IPS-18c (cell line): ENCODE measurements at regions not wholly inside any gene's neighbourhood (a gene's known extent, or its start where the extent isn't known, plus 50 kb on each side); places are given as distances from the start of the nearest gene placed in this dataset.
"Not testable (repeated sequence)": the region's sequence is repeated elsewhere in the genome, so short reads cannot be mapped to it uniquely, and the experiment has no call there.

Source experiments
- H3K4me3 ChIP-seq: 2 replicates; pipeline ENCODE4 v1.7.0; 2013; ENCODE audit warnings: low read depth, mild to moderate bottlenecking, low read length, moderate library complexity; ENCODE audit not compliant: insufficient read depth
- H3K9me3 ChIP-seq: one replicate; pipeline ENCODE4 v1.6.1; 2013; ENCODE audit warnings: mild to moderate bottlenecking, low read length, moderate library complexity; ENCODE audit not compliant: control insufficient read depth, insufficient read depth

GRCh38 chr9:13920557-13920956 lies 393.4 kb downstream of the NFIB start:
- Histone ChIP-seq H3K4me3 (no peak overlapping the region), H3K9me3 (no peaks in the 10 kb centered on the region)

DNA sequence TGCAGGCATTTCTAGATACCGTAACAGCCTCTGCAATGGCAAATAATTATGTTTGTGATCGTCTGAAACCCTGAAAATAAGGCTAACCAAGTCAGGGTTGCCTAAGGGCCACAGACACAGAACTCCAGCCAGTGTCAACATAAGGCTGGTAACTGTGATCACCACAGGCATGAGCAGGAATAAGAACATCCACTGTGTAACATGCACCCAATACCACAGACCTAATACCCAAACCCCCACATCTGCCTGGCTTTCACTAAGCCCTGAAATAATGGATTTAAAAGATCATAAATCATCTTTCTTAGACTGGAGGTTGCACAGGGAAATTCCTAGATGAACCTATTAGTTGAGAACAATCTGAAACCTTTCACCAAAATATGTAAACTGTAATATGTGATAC lies 394.5 kb downstream of the NFIB start:
- Histone ChIP-seq H3K9me3 (no peaks in the 10 kb centered on the region), H3K4me3 (no peak overlapping the region)

DNA sequence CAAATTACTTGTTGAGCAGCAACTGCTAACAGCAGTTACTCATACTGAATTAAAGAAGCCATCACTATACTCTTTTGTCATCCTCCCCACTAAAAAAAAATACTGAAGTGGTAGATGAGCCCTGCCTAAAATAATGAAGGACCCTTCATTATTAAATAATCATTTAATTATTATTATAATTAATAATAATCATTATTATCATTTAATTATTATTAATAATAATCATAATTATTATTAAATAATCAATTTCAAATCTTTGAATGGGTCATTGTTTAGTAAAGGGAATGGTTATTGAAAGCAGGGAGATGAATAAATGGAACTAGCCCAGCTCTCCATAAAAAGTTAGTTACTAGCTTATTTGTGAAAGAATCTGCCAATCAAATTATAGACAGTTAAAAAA lies 396.4 kb downstream of the NFIB start:
- H3K4me3 ChIP-seq: no peak overlapping the region
- no peaks in the 10 kb centered on the region for H3K9me3 ChIP-seq

- Histone ChIP-seq H3K9me3 (no peaks in the 10 kb centered on the region), H3K4me3 (no peak overlapping the region)
These were observed 398.2 kb downstream of the NFIB start for GRCh38 chr9:13915591-13916301.

- H3K4me3 ChIP-seq: no peak overlapping the region
These were observed 398.8 kb downstream of the NFIB start for GRCh38 chr9:13915131-13915530.

DNA sequence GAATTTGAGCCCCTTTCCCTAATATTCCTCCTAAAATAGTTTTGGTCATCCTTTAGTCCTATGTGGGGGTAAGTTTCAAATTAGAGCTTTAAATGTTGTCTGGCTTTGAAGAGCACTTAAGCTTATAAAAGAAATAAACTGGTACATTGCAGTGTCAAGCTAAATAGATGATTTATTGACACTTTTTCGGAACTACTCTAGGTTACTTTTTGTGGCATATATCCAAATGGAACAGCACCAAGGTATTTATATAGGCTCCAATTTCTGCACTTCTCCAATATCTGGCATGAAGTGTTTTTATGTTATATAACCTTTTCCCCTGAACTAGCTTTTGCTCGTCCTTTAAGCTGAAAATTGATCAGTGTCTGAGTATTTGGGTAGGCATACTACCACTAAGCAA lies 402.5 kb downstream of the NFIB start:
- Histone ChIP-seq H3K9me3 (no peaks in the 10 kb centered on the region), H3K4me3 (no peak overlapping the region)

More at GRCh38 chr9:13915131-13915530, 398.8 kb downstream of the NFIB start:
- H3K9me3 ChIP-seq: no peaks in the 10 kb centered on the region

DNA sequence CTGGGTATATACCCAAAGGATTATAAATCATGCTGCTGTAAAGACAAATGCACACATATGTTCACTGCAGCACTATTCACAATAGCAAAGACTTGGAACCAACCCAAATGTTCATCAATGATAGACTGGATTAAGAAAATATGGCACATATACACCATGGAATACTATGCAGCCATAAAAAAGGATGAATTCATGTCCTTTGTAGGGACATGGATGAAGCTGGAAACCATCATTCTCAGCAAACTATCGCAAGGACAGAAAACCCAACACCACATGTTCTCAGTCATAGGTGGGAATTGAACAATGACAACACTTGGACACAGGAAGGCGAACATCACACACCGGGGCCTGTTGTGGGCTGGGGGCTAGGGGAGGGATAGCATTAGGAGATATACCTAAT lies 406.1 kb downstream of the NFIB start:
- not testable (repeated sequence) for H3K4me3 ChIP-seq, H3K9me3 ChIP-seq

DNA sequence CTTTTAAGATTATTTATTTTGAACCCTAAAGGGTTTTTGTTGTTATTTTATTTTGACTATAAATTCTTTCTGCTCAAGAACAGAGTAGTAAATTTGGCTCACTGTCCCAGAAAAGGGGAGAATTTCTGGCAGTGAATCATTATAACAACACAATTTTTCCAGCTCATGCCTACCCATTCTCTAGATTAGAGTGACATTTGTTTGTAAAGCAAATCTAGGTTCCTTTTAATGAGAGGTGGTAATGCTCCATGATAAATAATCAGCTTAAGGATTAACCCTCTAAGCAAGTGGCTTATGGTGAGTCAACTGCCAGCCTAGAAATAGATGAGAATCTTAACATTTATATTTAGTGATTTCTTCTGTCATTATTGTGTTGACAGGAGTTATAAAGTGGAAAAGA lies 409.2 kb downstream of the NFIB start:
- H3K4me3 ChIP-seq: no peak overlapping the region
- H3K9me3 ChIP-seq: no peaks in the 10 kb centered on the region

- no peaks in the 10 kb centered on the region for H3K9me3 ChIP-seq
- no peak overlapping the region for H3K4me3 ChIP-seq
These were observed 409.6 kb downstream of the NFIB start for GRCh38 chr9:13904311-13904710.

- H3K4me3 ChIP-seq: no peak overlapping the region
- H3K9me3 ChIP-seq: no peaks in the 10 kb centered on the region
These were observed 411.5 kb downstream of the NFIB start for GRCh38 chr9:13902286-13903066.

DNA sequence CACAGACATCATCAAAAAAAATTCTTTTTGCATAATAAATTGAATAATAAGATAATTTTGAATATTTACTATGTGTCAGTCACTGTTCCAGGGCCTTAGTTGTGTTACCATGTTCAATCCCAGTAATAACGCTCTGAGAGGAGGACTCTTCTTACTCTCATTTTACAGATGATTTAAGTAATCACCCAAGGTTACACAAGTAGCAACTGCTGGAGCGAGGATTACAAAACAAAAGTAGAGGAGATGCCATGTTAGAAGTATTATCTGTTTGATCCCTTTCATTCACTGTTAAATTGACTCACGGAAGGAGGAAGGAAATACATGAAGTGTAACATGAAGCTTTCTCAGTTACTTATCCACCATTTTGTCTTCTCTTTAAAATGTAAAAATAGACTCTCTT lies 412.8 kb downstream of the NFIB start:
- Histone ChIP-seq H3K4me3 (no peak overlapping the region), H3K9me3 (no peaks in the 10 kb centered on the region)

DNA sequence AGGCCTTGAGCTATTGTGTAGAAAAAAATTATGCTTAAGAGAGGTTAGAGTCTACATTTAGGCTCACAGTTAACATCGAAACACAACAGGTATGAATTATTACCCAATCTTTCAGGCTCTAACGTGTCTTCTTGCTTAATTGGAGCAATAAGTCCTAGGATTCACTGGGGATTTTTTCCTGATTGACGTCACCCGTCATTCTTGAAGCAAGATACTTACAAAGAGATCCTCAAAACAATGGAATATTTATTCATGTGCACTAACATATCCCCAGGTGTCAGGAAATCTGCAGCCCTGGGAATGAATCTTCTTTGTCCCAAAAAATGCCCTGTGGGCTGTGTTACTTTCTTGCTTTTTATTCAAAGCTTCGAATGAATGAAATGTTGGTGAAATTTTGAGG lies 413.5 kb downstream of the NFIB start:
- no peaks in the 10 kb centered on the region for H3K9me3 ChIP-seq

GRCh38 chr9:13899924-13900323 lies 414.0 kb downstream of the NFIB start:
- H3K4me3 ChIP-seq: no peak overlapping the region
- no peaks in the 10 kb centered on the region for H3K9me3 ChIP-seq

More for the DNA sequence above, 413.5 kb downstream of the NFIB start:
- no peak overlapping the region for H3K4me3 ChIP-seq

GRCh38 chr9:13898957-13899356 lies 415.0 kb downstream of the NFIB start:
- H3K4me3 ChIP-seq: no peak overlapping the region
- no peaks in the 10 kb centered on the region for H3K9me3 ChIP-seq

- H3K9me3 ChIP-seq: no peaks in the 10 kb centered on the region
- no peak overlapping the region for H3K4me3 ChIP-seq
These were observed 416.8 kb downstream of the NFIB start for GRCh38 chr9:13896922-13897835.

DNA sequence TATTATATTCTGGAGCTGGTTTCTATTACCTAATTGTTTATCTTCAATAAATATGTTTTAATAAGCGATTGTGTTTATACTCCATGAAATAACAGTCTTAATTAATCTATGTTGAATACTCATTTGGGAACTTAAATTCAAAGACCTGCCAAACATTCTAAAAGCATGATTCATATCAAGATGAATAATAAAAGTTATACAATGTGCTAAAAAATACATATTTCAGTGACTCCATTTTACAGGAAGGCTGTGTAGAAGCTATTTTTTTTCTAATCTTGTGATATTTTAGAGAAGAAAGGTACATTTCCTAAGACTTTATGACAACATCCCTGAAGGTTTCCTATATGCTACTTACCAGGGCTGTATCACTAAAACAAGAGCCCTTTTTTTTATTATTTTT lies 417.9 kb downstream of the NFIB start:
- Histone ChIP-seq H3K9me3 (no peaks in the 10 kb centered on the region), H3K4me3 (no peak overlapping the region)

DNA sequence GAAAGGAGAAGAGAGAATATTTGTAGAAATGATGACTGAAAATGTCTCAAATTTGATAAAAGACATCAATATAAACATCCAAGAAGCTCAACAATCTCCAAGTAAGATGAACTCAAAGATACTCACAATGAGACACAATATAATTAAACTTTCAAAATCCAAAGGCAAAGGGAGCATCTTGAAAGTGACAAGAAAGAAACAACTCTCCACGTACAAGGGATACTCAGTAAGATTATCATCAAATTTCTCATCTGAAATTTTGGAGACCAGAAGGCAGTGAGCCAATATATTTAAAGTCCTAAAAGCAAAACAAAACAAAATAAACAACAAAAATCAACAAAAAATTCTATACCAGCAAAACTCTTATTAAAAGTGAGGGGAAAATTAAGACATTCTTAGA lies 428.7 kb downstream of the NFIB start:
- Histone ChIP-seq H3K4me3 (no peak overlapping the region), H3K9me3 (no peaks in the 10 kb centered on the region)

- no peak overlapping the region for H3K4me3 ChIP-seq
These were observed 434.0 kb downstream of the NFIB start for GRCh38 chr9:13879981-13880380.

More at GRCh38 chr9:13879981-13880380, 434.0 kb downstream of the NFIB start:
- no peaks in the 10 kb centered on the region for H3K9me3 ChIP-seq
